ENCODE measurements at regions not wholly inside any gene's neighbourhood (a gene's known extent, or its start where the extent isn't known, plus 50 kb on each side); places are given as distances from the start of the nearest gene placed in this dataset.

DNA sequence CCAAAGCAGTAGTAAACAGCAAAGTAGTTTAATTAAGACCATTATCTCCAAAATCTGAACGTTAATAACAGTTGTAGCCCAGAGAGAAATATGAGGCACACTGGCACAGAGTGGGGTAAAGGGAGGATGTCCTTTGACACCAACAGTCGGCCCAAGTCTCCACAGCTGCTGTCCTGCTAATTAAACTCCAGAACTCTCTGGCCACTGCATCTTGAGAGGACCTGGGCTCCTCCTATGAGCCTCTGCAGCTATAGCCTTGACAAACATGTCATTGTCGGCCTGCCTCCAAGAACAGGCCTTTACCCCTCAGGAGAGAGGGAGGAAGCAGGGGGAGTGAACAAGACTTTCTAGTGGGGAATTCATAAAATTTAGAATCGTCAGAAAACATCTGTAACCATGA is 1170.4 kb downstream of the UQCRFS1 start:
- Histone ChIP-seq H2AFZ (ENCODE audit: control insufficient read depth, low read depth, low read length) (no peak overlapping the region), H3K27me3 (replicated peaks in 1 of 2; ENCODE audit: control insufficient read depth in 2 of 2, insufficient read depth in 2 of 2, low read length in 1 of 2) (no peaks in the 10 kb centered on the region), H3K27ac (ENCODE audit: control insufficient read depth, insufficient read depth) (no peak overlapping the region), H3K79me2 (ENCODE audit: control insufficient read depth, insufficient read depth, low read length) (no peaks in the 10 kb centered on the region), H3K9me3 (replicated peaks; ENCODE audit: control insufficient read depth, insufficient read depth, low read length) (no peaks in the 10 kb centered on the region; the same call in 2 of the 3 replicates), H4K20me1 (ENCODE audit: control insufficient read depth, insufficient read depth) (no peaks in the 10 kb centered on the region), H3K9ac (ENCODE audit: control insufficient read depth, insufficient read depth, low read length) (no peak overlapping the region), H3K36me3 (ENCODE audit: control insufficient read depth in 2 of 2, insufficient read depth in 2 of 2, low read length in 1 of 2) (no peaks in the 10 kb centered on the region), H3K4me3 (no peak overlapping the region), H3K4me2 (ENCODE audit: control insufficient read depth, insufficient read depth) (no peak overlapping the region), H3K4me1 (ENCODE audit: control insufficient read depth, insufficient read depth, low read length) (no peaks in the 10 kb centered on the region)
- intact Hi-C loops (cut with micrococcal nuclease; ENCODE audit: unreplicated experiment) = no loop called here
- ChIA-PET RAD21 (ENCODE audit: unreplicated experiment) (no interaction called here), SMC1A (ENCODE audit: uncharacterized antibody, unreplicated experiment) (no interaction called here), POLR2A (interaction anchor here (0.8 kb wide), 1 partner anchor 21 kb away, joined by 3 read pairs; no protein-coding TSS in a partner anchor), CTCF (no interaction called here)
- no peak for FAIRE-seq
- DNase-seq (ENCODE audit: low read depth, low spot score) = no peak
- TF ChIP-seq EED (IDR thresholded peaks at IDR 0.05; ENCODE audit: low read depth) = no peak
- TF ChIP-seq, protein P1, sequence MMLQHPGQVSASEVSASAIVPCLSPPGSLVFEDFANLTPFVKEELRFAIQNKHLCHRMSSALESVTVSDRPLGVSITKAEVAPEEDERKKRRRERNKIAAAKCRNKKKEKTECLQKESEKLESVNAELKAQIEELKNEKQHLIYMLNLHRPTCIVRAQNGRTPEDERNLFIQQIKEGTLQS (IDR thresholded peaks at IDR 0.05; ENCODE audit: borderline replicate concordance, extremely low read depth, low read depth, low read length) = no peak
- no peak for TF ChIP-seq RB1 (IDR thresholded peaks at IDR 0.05; ENCODE audit: borderline replicate concordance)
- ATAC-seq = no peak
- no TSS peak for BruUV-seq (replicated peaks)
- WGBS (ENCODE audit: insufficient coverage, insufficient replicate concordance, low lambda C conversion rate, missing lambda C conversion rate) = 10% methylated on average over 4 of the region's 4 CpGs
- in situ Hi-C loops (cut with MboI) = no loop called here

DNA sequence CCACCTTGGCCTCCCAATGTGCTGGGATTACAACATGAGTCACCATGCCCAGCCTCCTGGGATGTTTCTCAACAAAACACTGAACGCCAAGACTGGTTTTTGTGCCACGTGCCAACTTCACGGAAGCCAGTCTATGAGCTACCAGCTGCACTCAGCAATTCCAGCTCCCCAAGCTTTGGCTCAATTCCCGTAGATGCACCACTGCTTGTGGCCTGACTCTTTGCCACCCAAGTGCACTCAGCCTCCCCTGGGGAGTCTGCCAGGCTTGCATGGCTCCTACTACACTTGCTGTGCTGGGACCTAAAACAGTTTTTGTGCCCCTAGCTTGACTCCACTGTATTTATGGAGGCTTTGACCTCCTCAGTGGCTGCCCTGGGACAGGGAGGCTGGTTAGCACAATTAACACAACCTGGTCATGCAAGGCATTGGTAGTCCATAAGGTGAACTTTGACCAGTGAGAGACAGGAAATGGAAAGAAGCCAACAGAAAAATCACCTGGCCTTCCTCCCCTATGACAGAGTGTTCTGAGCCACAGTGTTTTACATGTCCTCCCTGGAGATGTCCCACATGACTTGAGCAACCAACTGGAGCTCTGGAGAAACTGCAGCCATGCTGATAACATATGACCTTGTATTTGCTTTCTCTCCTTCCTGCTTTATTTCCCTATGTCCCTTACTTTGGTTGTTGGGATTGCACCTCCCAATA is 1173.1 kb downstream of the UQCRFS1 start:
- BruUV-seq (replicated peaks) = no TSS peak
- WGBS (ENCODE audit: insufficient coverage, insufficient replicate concordance, low lambda C conversion rate, missing lambda C conversion rate) = 52% methylated on average over 4 of the region's 4 CpGs
- intact Hi-C loops (cut with micrococcal nuclease; ENCODE audit: unreplicated experiment) = no loop called here

More for the DNA sequence above, 1173.1 kb downstream of the UQCRFS1 start:
- no peak overlapping the region for H3K4me2 ChIP-seq (ENCODE audit: control insufficient read depth, insufficient read depth)
- ChIA-PET CTCF (interaction anchor here (0.6 kb wide), 1 partner anchor 200 kb away, joined by 3 read pairs; no protein-coding TSS in a partner anchor), SMC1A (ENCODE audit: uncharacterized antibody, unreplicated experiment) (interaction anchor here (0.5 to 2.2 kb wide), 5 partner anchors 10 to 36 kb away, joined by 3 to 6 read pairs (median 4); no protein-coding TSS in a partner anchor), POLR2A (no interaction called here), RAD21 (ENCODE audit: unreplicated experiment) (interaction anchor here (1.5 kb wide), 2 partner anchors 14 to 87 kb away, joined by 4 to 6 read pairs; no protein-coding TSS in a partner anchor)
- H3K9me3 ChIP-seq (replicated peaks; ENCODE audit: control insufficient read depth, insufficient read depth, low read length) = no peaks in the 10 kb centered on the region; the same call in 2 of the 3 replicates
- no peaks in the 10 kb centered on the region for H3K79me2 ChIP-seq (ENCODE audit: control insufficient read depth, insufficient read depth, low read length)
- TF ChIP-seq YY1 (IDR thresholded peaks at IDR 0.05; ENCODE audit: low read depth, low read length) (no peak), SMARCA5 (IDR thresholded peaks at IDR 0.05) (no peak), RCOR1 (conservative IDR thresholded peaks at IDR 0.05; ENCODE audit: low read depth, low read length) (no peak), NRF1 (conservative IDR thresholded peaks at IDR 0.05; ENCODE audit: low read depth, low read length) (no peak), RBBP5 (conservative IDR thresholded peaks at IDR 0.05) (no peak), ZNF274 (IDR thresholded peaks at IDR 0.05; ENCODE audit: insufficient read depth, insufficient read length) (no peak), MEF2B (IDR thresholded peaks at IDR 0.05; ENCODE audit: partially characterized antibody, poor library complexity, severe bottlenecking) (no peak), LARP7 (IDR thresholded peaks at IDR 0.05) (no peak), ZZZ3 (IDR thresholded peaks at IDR 0.05; ENCODE audit: control insufficient read depth, insufficient read length, low read depth) (no peak), HCFC1 (IDR thresholded peaks at IDR 0.05; ENCODE audit: low read length) (no peak)
- TF ChIP-seq, protein P2, sequence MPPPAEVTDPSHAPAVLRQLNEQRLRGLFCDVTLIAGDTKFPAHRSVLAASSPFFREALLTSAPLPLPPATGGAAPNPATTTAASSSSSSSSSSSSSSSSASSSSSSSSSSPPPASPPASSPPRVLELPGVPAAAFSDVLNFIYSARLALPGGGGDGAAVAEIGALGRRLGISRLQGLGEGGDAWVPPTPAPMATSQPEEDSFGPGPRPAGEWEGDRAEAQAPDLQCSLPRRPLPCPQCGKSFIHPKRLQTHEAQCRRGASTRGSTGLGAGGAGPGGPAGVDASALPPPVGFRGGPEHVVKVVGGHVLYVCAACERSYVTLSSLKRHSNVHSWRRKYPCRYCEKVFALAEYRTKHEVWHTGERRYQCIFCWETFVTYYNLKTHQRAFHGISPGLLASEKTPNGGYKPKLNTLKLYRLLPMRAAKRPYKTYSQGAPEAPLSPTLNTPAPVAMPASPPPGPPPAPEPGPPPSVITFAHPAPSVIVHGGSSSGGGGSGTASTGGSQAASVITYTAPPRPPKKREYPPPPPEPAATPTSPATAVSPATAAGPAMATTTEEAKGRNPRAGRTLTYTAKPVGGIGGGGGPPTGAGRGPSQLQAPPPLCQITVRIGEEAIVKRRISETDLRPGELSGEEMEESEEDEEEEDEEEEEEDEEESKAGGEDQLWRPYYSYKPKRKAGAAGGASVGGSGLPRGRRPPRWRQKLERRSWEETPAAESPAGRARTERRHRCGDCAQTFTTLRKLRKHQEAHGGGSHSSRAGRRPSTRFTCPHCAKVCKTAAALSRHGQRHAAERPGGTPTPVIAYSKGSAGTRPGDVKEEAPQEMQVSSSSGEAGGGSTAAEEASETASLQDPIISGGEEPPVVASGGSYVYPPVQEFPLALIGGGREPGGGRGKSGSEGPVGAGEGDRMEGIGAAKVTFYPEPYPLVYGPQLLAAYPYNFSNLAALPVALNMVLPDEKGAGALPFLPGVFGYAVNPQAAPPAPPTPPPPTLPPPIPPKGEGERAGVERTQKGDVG (CRISPR knock-in tag; IDR thresholded peaks at IDR 0.05) = no peak
- no peaks in the 10 kb centered on the region for H3K27me3 ChIP-seq (replicated peaks in 1 of 2; ENCODE audit: control insufficient read depth in 2 of 2, insufficient read depth in 2 of 2, low read length in 1 of 2)
- ATAC-seq (no peak), FAIRE-seq (no peak), DNase-seq (ENCODE audit: low read depth, low spot score) (no peak)
- no peak overlapping the region for H2AFZ ChIP-seq (ENCODE audit: control insufficient read depth, low read depth, low read length)
- H3K4me1 ChIP-seq (ENCODE audit: control insufficient read depth, insufficient read depth, low read length) = no peaks in the 10 kb centered on the region
- H3K27ac ChIP-seq (ENCODE audit: control insufficient read depth, insufficient read depth) = no peak overlapping the region
- H3K9ac ChIP-seq (ENCODE audit: control insufficient read depth, insufficient read depth, low read length) = no peak overlapping the region
- no peak overlapping the region for H3K4me3 ChIP-seq
- in situ Hi-C loops (cut with MboI) = no loop called here
- H3K36me3 ChIP-seq (ENCODE audit: control insufficient read depth in 2 of 2, insufficient read depth in 2 of 2, low read length in 1 of 2) = no peaks in the 10 kb centered on the region
- H4K20me1 ChIP-seq (ENCODE audit: control insufficient read depth, insufficient read depth) = no peaks in the 10 kb centered on the region
